ENCODE measurements at regions not wholly inside any gene's neighbourhood (a gene's known extent, or its start where the extent isn't known, plus 50 kb on each side); places are given as distances from the start of the nearest gene placed in this dataset.

- ChIA-PET POLR2A (no interaction called here), CTCF (no interaction called here)
- TF ChIP-seq PKNOX1 (IDR thresholded peaks at IDR 0.05) (no peak), CTBP1 (IDR thresholded peaks at IDR 0.05; ENCODE audit: borderline replicate concordance) (no peak), FOXM1 (IDR thresholded peaks at IDR 0.05; ENCODE audit: borderline replicate concordance) (no peak), ELF4 (IDR thresholded peaks at IDR 0.05) (no peak), ZNF384 (IDR thresholded peaks at IDR 0.05) (no peak), BHLHE40 (IDR thresholded peaks at IDR 0.05; ENCODE audit: borderline replicate concordance) (no peak), SUZ12 (IDR thresholded peaks at IDR 0.05) (no peak), NFRKB (IDR thresholded peaks at IDR 0.05) (no peak), L3MBTL2 (conservative IDR thresholded peaks at IDR 0.05) (no peak), TARDBP (IDR thresholded peaks at IDR 0.05) (no peak), FOXK2 (IDR thresholded peaks at IDR 0.05) (no peak)
- no peak for DNase-seq (ENCODE audit: extremely low spot score)
These were observed 288.1 kb downstream of the EPHA4 start for GRCh38 chr2:221283896-221284545.

GRCh38 chr2:221285148-221285547 lies 287.0 kb downstream of the EPHA4 start:
- TF ChIP-seq L3MBTL2 (conservative IDR thresholded peaks at IDR 0.05) = no peak
- TF ChIP-seq CTBP1 (IDR thresholded peaks at IDR 0.05; ENCODE audit: borderline replicate concordance) = no peak
- TF ChIP-seq BHLHE40 (IDR thresholded peaks at IDR 0.05; ENCODE audit: borderline replicate concordance) = no peak
- no peak for TF ChIP-seq SUZ12 (IDR thresholded peaks at IDR 0.05)
- no peak for TF ChIP-seq ELF4 (IDR thresholded peaks at IDR 0.05)
- TF ChIP-seq ZNF384 (IDR thresholded peaks at IDR 0.05) = no peak
- TF ChIP-seq LEF1 (IDR thresholded peaks at IDR 0.05; ENCODE audit: borderline replicate concordance) = no peak
- ChIA-PET POLR2A (no interaction called here), CTCF (no interaction called here)
- DNase-seq (ENCODE audit: extremely low spot score) = no peak

GRCh38 chr2:221286406-221286805 lies 285.7 kb downstream of the EPHA4 start:
- no peak for DNase-seq (ENCODE audit: extremely low spot score)
- TF ChIP-seq BHLHE40 (IDR thresholded peaks at IDR 0.05; ENCODE audit: borderline replicate concordance) (no peak), LEF1 (IDR thresholded peaks at IDR 0.05; ENCODE audit: borderline replicate concordance) (no peak), TARDBP (IDR thresholded peaks at IDR 0.05) (no peak), FOXM1 (IDR thresholded peaks at IDR 0.05; ENCODE audit: borderline replicate concordance) (no peak), NFRKB (IDR thresholded peaks at IDR 0.05) (no peak), ZNF384 (IDR thresholded peaks at IDR 0.05) (no peak)
- ChIA-PET POLR2A (no interaction called here), CTCF (no interaction called here)

GRCh38 chr2:221289389-221289788 lies 282.7 kb downstream of the EPHA4 start:
- POLR2A ChIA-PET = no interaction called here
- TF ChIP-seq CTBP1 (IDR thresholded peaks at IDR 0.05; ENCODE audit: borderline replicate concordance) = no peak
- no peak for TF ChIP-seq HDGF (IDR thresholded peaks at IDR 0.05; ENCODE audit: borderline replicate concordance)
- no peak for TF ChIP-seq FOXM1 (IDR thresholded peaks at IDR 0.05; ENCODE audit: borderline replicate concordance)
- TF ChIP-seq L3MBTL2 (conservative IDR thresholded peaks at IDR 0.05) = no peak
- no peak for TF ChIP-seq SUZ12 (IDR thresholded peaks at IDR 0.05)
- TF ChIP-seq FOXA1 (IDR thresholded peaks at IDR 0.05) = no peak
- no peak for TF ChIP-seq ZNF384 (IDR thresholded peaks at IDR 0.05)
- no peak for TF ChIP-seq ELF4 (IDR thresholded peaks at IDR 0.05)
- TF ChIP-seq NFRKB (IDR thresholded peaks at IDR 0.05) = no peak
- TF ChIP-seq LEF1 (IDR thresholded peaks at IDR 0.05; ENCODE audit: borderline replicate concordance) = no peak
- no peak for TF ChIP-seq PKNOX1 (IDR thresholded peaks at IDR 0.05)
- no peak for TF ChIP-seq FOXK2 (IDR thresholded peaks at IDR 0.05)
- TF ChIP-seq TARDBP (IDR thresholded peaks at IDR 0.05) = no peak
- TF ChIP-seq SP1 (IDR thresholded peaks at IDR 0.05) = no peak
- TF ChIP-seq BHLHE40 (IDR thresholded peaks at IDR 0.05; ENCODE audit: borderline replicate concordance) = no peak
- TF ChIP-seq ARNT (IDR thresholded peaks at IDR 0.05) = no peak
- DNase-seq (ENCODE audit: extremely low spot score) = no peak
- CTCF ChIA-PET = no interaction called here

GRCh38 chr2:221289846-221290245 lies 282.3 kb downstream of the EPHA4 start:
- ChIA-PET CTCF (no interaction called here), POLR2A (no interaction called here)
- DNase-seq (ENCODE audit: extremely low spot score) = no peak
- no peak for TF ChIP-seq ZNF384 (IDR thresholded peaks at IDR 0.05)
- TF ChIP-seq SUZ12 (IDR thresholded peaks at IDR 0.05) = no peak
- TF ChIP-seq FOXA1 (IDR thresholded peaks at IDR 0.05) = no peak
- no peak for TF ChIP-seq NFRKB (IDR thresholded peaks at IDR 0.05)
- TF ChIP-seq FOXK2 (IDR thresholded peaks at IDR 0.05) = no peak

- DNase-seq (ENCODE audit: extremely low spot score) = no peak
- CTCF ChIA-PET = no interaction called here
- POLR2A ChIA-PET = no interaction called here
- TF ChIP-seq ZNF384 (IDR thresholded peaks at IDR 0.05) (no peak), ARNT (IDR thresholded peaks at IDR 0.05) (no peak), LEF1 (IDR thresholded peaks at IDR 0.05; ENCODE audit: borderline replicate concordance) (no peak), FOXA1 (IDR thresholded peaks at IDR 0.05) (no peak), PKNOX1 (IDR thresholded peaks at IDR 0.05) (no peak), TARDBP (IDR thresholded peaks at IDR 0.05) (no peak), ELF4 (IDR thresholded peaks at IDR 0.05) (no peak), HDGF (IDR thresholded peaks at IDR 0.05; ENCODE audit: borderline replicate concordance) (no peak), CTBP1 (IDR thresholded peaks at IDR 0.05; ENCODE audit: borderline replicate concordance) (no peak)
These were observed 278.0 kb downstream of the EPHA4 start for GRCh38 chr2:221293949-221294742.

Measured in HEK293T (cell line).